Ammon's horn (tissue), 1 donor: ENCODE measurements at regions not wholly inside any gene's neighbourhood (a gene's known extent, or its start where the extent isn't known, plus 50 kb on each side); places are given as distances from the start of the nearest gene placed in this dataset.
"Not testable (repeated sequence)": the region's sequence is repeated elsewhere in the genome, so short reads cannot be mapped to it uniquely, and the experiment has no call there.

ENCODE experiments used
- DNase-seq: peaks from one replicate; pipeline ENCODE4 v3.0.0-alpha.2; 2016; ENCODE audit warnings: low spot score

DNA sequence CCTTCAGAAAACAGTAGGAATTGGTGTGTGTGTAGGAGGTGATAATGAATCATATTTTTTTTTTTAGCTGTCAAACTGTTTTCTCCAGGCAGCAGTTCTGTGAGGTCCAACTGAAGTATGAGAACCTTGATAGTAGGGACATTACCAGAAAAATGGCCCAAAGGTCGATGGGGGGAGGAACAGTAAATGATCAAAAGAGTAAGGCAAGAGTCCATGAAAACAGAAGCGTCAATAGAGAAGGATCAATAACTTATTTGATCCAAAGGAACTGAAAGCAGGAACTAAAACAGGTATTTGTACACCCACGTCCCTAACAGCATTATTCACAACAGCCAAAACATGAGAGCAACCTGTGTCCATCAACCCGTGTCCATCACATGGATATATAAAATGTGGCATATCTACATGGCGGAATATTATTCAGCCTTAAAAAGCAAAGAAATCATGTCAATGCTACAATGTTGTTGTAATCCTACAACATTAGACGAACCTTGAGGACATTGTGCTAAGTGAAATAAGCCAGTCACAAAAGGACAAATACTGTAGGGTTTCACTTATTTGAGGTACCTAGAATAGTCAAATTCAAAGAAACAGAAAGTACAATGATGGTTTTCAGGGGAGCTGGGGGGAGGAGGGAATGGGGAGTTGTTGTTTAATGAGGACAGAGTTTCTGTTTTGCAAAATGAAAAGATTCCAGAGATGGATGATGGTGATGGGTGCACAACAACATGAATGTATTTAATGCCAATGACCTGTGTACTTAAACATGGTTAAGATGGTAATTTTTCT, 214.0 kb upstream of the KLF14 start:
- DNase-seq = no peak

GRCh38 chr7:130948822-130949221, 214.8 kb upstream of the KLF14 start:
- no peak for DNase-seq

DNA sequence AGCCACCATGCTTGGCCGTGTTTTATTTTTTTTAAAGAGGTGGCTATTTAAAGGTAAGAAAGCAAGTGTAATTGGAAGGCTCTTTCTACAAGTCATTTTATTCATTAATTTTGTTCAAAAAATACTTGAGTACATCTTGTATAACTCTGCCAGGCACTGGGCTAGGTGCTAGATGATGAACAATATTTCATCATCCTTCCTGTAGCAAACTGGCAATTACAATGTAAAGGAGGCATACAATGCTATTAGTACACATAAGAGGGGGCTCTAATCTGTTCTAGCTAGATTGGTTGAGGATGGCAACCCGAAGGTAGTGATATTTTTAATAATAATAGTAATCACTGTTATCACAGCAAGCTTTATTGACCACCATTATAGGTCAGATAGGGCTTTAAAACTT, 215.5 kb upstream of the KLF14 start:
- DNase-seq = no peak

GRCh38 chr7:130950054-130950453, 216.0 kb upstream of the KLF14 start:
- no peak for DNase-seq

- DNase-seq = no peak
Observed at GRCh38 chr7:130950741-130951140, 216.7 kb upstream of the KLF14 start.

- no peak for DNase-seq
Observed at GRCh38 chr7:130951303-130951975, 217.4 kb upstream of the KLF14 start.

GRCh38 chr7:130951976-130952876, 218.2 kb upstream of the KLF14 start:
- no peak for DNase-seq

- DNase-seq = no peak
Observed at GRCh38 chr7:130953196-130953595, 219.2 kb upstream of the KLF14 start.

- no peak for DNase-seq
Observed at GRCh38 chr7:130954918-130955564, 221.0 kb upstream of the KLF14 start.

GRCh38 chr7:130955565-130955919, 221.5 kb upstream of the KLF14 start:
- no peak for DNase-seq

GRCh38 chr7:130956417-130957136, 222.6 kb upstream of the KLF14 start:
- DNase-seq = no peak

- no peak for DNase-seq
Observed at GRCh38 chr7:130957137-130957513, 223.1 kb upstream of the KLF14 start.

DNA sequence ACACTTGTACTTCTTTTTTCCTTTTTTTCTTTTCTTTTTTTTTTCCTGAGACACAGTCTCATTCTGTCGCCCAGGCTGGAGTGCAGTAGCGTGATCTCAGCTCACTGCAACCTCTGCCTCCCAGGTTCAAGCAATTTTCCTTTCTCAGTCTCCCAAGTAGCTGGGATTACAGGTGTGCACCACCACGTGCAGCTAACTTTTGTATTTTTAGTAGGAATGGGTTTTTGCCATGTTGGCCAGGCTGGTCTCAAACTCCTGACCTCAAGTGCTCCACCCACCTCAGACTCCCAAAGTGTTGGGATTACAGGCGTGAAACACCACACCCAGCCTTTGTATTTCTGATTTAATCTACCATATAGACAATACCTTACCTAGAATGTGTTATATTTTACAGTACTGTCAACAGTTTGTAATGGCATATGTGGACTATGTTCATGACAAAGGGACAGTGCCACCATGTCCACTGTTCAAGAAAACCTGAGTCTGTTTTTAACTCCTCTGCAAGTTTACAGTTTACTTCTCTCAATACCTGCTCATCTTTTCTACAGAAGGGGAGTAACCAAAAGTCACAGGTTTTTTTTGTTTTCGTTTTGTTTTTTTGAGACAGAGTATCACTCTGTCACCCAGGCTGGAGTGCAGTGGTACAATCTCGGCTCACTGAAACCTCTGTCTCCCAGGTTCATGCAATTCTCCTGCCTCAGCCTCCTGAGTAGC, 223.9 kb upstream of the KLF14 start:
- DNase-seq = not testable (repeated sequence)

GRCh38 chr7:130958846-130959245, 224.8 kb upstream of the KLF14 start:
- DNase-seq = no peak

DNA sequence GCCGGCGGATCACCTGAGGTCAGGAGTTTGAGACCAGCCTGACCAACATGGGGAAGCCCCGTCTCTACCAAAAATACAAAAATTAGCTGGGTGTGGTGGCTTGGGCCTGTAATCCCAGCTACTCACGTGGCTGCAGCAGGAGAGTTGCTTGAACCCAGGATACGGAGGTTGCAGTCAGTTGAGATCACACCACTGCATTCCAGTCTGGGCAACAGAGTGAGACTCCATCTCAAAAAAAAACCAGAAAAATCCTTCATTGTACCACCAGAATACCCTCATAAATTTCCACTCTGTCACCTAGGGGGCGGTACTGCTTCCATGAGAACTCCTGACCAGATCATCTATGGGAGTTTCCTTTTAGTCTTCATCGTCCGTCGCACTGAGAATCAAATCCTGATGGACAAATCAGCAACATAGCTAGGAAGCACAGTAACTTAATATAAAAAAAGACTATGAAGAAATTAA, 225.8 kb upstream of the KLF14 start:
- no peak for DNase-seq

GRCh38 chr7:130960208-130960988, 226.4 kb upstream of the KLF14 start:
- DNase-seq = no peak

DNA sequence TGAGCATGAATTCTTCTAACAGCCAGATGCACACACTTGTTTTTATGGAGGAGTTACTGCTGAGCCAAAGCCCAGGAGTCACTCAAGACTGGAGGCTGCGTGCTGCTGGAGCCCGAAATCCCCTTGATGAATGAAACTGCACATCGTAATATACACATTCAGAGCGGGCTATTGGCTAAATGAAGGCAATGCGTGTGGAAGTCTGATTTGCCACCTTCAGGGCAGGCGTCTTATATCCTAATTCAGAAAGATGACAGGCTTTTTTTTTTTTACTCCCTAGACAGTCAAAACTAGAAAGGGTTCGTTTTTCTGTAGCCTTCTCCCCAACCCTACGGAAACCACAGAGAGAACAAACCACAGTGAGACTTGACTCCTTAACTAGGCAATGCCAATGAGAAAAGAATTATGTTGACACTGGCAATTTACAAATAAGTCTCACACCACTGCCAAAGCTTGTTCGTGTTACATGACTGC, 227.2 kb upstream of the KLF14 start:
- no peak for DNase-seq

GRCh38 chr7:130962109-130962508, 228.1 kb upstream of the KLF14 start:
- no peak for DNase-seq

DNA sequence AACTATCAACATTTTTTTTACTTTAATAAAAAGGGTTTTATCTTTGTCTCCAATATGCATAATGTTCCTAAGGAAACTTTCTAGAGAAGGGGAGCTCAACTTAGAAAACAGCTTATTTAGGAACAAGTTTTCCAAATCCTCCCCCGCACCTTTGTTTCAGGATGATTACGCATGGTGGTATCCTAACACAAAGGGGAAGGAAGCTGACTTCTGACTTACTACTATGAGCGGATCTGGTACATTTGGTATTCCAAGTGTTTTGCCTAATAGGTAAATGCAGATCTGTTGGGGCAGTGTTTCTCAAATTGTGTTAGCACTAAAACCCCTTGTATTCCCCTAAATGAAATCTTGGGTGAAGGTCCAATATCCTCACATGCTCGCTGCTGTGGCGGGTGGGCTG, 229.3 kb upstream of the KLF14 start:
- DNase-seq = no peak

DNA sequence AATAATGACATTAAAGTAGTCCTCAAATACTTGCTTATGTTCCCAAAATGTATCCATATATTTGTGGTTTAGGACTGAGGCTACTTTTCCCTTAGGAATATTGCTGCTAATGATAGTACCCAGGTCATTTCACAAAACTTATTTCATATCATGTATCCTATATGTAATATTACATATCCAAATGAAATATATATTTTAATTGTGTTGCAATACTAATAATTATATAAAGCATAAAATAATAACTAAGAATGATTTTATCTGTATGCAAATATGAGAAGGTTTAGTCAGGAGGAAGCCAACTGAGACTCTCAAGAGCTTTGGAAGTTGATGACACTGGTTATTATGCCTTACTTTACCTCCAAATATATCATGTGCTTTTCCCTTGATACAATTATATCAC, 231.5 kb upstream of the KLF14 start:
- no peak for DNase-seq
